SU-DHL-6 (cell line): ENCODE measurements at regions not wholly inside any gene's neighbourhood (a gene's known extent, or its start where the extent isn't known, plus 50 kb on each side); places are given as distances from the start of the nearest gene placed in this dataset.

Experiments used
- EZH2phosphoT487 ChIP-seq: fragments of 200-600 bp; sonication (generic), shearing (Covaris generic); conservative IDR thresholded peaks from 2 replicates; pipeline ENCODE4 v1.6.1; 2018; ENCODE audit warnings: mild to moderate bottlenecking, antibody characterized with exemption, low read length, moderate library complexity, mixed read lengths
- TF ChIP-seq, protein P1 (sequence below): fragments of 200-600 bp; sonication (generic); IDR thresholded peaks from one replicate; pipeline ENCODE4 v1.5.1; 2017; ENCODE audit warnings: antibody characterized with exemption, mild to moderate bottlenecking, low read length, moderate library complexity; ENCODE audit not compliant: insufficient read depth, poor library complexity, severe bottlenecking

DNA sequence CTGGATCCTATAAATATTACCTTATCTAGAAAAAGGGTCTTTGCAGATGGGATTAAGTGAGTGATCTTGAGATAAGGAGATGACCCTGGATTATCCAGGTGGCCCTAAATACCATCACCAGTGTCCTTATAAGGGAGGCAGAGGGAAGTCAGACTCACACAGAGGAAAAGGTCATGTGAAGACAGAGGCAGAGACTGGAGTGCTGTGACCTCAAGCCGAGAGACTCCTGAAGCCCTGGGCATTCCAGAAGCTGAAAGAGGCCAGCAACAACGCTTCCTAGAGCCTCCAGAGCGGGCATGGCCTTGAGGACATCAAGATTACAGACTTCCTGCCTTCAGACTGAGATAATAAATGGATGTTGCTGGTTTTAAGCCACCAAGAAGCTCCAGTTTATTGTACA, 118.8 kb downstream of the ATPSCKMT start:
- TF ChIP-seq, protein P1, sequence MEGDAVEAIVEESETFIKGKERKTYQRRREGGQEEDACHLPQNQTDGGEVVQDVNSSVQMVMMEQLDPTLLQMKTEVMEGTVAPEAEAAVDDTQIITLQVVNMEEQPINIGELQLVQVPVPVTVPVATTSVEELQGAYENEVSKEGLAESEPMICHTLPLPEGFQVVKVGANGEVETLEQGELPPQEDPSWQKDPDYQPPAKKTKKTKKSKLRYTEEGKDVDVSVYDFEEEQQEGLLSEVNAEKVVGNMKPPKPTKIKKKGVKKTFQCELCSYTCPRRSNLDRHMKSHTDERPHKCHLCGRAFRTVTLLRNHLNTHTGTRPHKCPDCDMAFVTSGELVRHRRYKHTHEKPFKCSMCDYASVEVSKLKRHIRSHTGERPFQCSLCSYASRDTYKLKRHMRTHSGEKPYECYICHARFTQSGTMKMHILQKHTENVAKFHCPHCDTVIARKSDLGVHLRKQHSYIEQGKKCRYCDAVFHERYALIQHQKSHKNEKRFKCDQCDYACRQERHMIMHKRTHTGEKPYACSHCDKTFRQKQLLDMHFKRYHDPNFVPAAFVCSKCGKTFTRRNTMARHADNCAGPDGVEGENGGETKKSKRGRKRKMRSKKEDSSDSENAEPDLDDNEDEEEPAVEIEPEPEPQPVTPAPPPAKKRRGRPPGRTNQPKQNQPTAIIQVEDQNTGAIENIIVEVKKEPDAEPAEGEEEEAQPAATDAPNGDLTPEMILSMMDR, result no peak
- TF ChIP-seq EZH2phosphoT487, result no peak
